PC-9 (cell line): ENCODE measurements at regions not wholly inside any gene's neighbourhood (a gene's known extent, or its start where the extent isn't known, plus 50 kb on each side); places are given as distances from the start of the nearest gene placed in this dataset.
"Not testable (repeated sequence)": the region's sequence is repeated elsewhere in the genome, so short reads cannot be mapped to it uniquely, and the experiment has no call there.

Experiments
- EZH2 ChIP-seq: fragments of 200-600 bp; sonication (generic); IDR thresholded peaks from 2 replicates; pipeline ENCODE4 v1.8.0; 2017; ENCODE audit warnings: antibody characterized with exemption, low read depth
- TF ChIP-seq, protein P1 (sequence below): fragments of 200-600 bp; sonication (generic); conservative IDR thresholded peaks from 2 replicates; pipeline ENCODE4 v1.6.1; 2017; ENCODE audit warnings: mixed run types, antibody characterized with exemption, mild to moderate bottlenecking, moderate library complexity

DNA sequence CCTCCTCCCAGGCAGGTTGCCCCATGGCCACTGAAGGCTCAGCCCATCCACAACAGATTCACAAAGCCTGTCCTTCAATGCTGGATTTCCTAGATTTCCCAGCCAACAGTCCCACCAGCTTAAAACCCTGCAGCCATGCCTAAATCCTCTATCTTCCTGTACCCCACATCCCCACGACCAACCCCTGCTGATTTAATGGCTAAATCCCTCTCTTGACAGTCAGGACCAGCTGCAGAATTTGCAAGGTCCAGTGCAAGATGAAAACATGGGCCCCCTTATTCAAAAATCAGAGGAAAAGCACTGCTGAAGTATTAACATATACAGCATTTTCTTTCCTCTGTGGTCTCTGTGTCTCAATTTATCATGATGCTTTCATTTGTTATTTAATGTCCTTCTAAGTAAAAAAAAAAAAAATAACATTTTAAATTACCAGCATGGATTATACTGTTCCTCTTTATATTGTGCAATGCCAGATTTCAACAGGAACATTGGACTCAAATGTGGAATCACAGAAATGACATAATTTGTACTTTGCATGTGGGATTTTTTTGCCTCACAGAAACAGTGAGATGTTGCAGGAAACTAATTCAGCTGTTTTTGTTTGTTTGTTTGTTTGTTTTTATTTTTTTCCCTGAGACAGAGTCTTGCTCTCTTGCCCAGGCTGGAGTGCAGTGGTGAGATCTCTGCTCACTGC lies 63.0 kb upstream of the DRD5 start:
- TF ChIP-seq, protein P1, sequence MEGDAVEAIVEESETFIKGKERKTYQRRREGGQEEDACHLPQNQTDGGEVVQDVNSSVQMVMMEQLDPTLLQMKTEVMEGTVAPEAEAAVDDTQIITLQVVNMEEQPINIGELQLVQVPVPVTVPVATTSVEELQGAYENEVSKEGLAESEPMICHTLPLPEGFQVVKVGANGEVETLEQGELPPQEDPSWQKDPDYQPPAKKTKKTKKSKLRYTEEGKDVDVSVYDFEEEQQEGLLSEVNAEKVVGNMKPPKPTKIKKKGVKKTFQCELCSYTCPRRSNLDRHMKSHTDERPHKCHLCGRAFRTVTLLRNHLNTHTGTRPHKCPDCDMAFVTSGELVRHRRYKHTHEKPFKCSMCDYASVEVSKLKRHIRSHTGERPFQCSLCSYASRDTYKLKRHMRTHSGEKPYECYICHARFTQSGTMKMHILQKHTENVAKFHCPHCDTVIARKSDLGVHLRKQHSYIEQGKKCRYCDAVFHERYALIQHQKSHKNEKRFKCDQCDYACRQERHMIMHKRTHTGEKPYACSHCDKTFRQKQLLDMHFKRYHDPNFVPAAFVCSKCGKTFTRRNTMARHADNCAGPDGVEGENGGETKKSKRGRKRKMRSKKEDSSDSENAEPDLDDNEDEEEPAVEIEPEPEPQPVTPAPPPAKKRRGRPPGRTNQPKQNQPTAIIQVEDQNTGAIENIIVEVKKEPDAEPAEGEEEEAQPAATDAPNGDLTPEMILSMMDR, result not testable (repeated sequence)
- TF ChIP-seq EZH2, result not testable (repeated sequence)
